ENCODE measurements at regions not wholly inside any gene's neighbourhood (a gene's known extent, or its start where the extent isn't known, plus 50 kb on each side); places are given as distances from the start of the nearest gene placed in this dataset.
"Not testable (repeated sequence)": the region's sequence is repeated elsewhere in the genome, so short reads cannot be mapped to it uniquely, and the experiment has no call there.

GRCh38 chr5:104111632-104112031, 549.0 kb upstream of the NUDT12 start:
- DNase-seq = no peak

- no peak for DNase-seq
Measured at GRCh38 chr5:104096451-104096850, 533.9 kb upstream of the NUDT12 start.

- DNase-seq = no peak
Measured at GRCh38 chr5:104095527-104095926, 532.9 kb upstream of the NUDT12 start.

- DNase-seq = no peak
Measured at GRCh38 chr5:104088876-104089778, 526.5 kb upstream of the NUDT12 start.

GRCh38 chr5:104084896-104085295, 522.3 kb upstream of the NUDT12 start:
- no peak for DNase-seq

- DNase-seq = no peak
Measured at GRCh38 chr5:104082754-104083153, 520.2 kb upstream of the NUDT12 start.

- DNase-seq = no peak
Measured at GRCh38 chr5:104081232-104081631, 518.6 kb upstream of the NUDT12 start.

GRCh38 chr5:104080646-104081175, 518.1 kb upstream of the NUDT12 start:
- no peak for DNase-seq

- DNase-seq = not testable (repeated sequence)
Measured at GRCh38 chr5:104079861-104080645, 517.5 kb upstream of the NUDT12 start.

GRCh38 chr5:104071887-104072286, 509.3 kb upstream of the NUDT12 start:
- DNase-seq = no peak

GRCh38 chr5:104062621-104063377, 500.2 kb upstream of the NUDT12 start:
- no peak for DNase-seq

- no peak for DNase-seq
Measured at GRCh38 chr5:104061707-104062106, 499.1 kb upstream of the NUDT12 start.

GRCh38 chr5:104053353-104053649, 490.7 kb upstream of the NUDT12 start:
- no peak for DNase-seq

GRCh38 chr5:104052558-104053352, 490.2 kb upstream of the NUDT12 start:
- DNase-seq = no peak

GRCh38 chr5:104050436-104050835, 487.8 kb upstream of the NUDT12 start:
- no peak for DNase-seq

GRCh38 chr5:104049752-104050151, 487.2 kb upstream of the NUDT12 start:
- DNase-seq = no peak

GRCh38 chr5:104048231-104048630, 485.6 kb upstream of the NUDT12 start:
- DNase-seq = peak; percentile 17

GRCh38 chr5:104045987-104046386, 483.4 kb upstream of the NUDT12 start:
- no peak for DNase-seq

GRCh38 chr5:104039871-104040270, 477.3 kb upstream of the NUDT12 start:
- DNase-seq = not testable (repeated sequence)

GRCh38 chr5:104037136-104037535, 474.5 kb upstream of the NUDT12 start:
- DNase-seq = not testable (repeated sequence)

GRCh38 chr5:104033186-104033585, 470.6 kb upstream of the NUDT12 start:
- DNase-seq = not testable (repeated sequence)

GRCh38 chr5:104024538-104024937, 461.9 kb upstream of the NUDT12 start:
- DNase-seq = no peak

All from NCI-H226 (cell line).